PC-3 (cell line): ENCODE measurements at regions not wholly inside any gene's neighbourhood (a gene's known extent, or its start where the extent isn't known, plus 50 kb on each side); places are given as distances from the start of the nearest gene placed in this dataset.

Source experiments
- ATAC-seq: fragments of 200-7000 bp; cut with Tn5 transposase; 2 replicates; pipeline ENCODE4 v1.9.1; 2020; ENCODE audit warnings: mild to moderate bottlenecking, moderate library complexity
- BruUV-seq: library from RNA; stranded (reverse); fragments of 400-500 nt; replicated peaks from 2 replicates; lab custom pipeline; 2021; lab: Mats Ljungman, UMichigan
- CTCF ChIA-PET: fragments of 300-600 bp; sonication (Branson Sonifier 250); formaldehyde crosslinking; loops from one replicate; lab custom pipeline; 2022; ENCODE audit warnings: antibody characterized with exemption; lab: Charles Lee
- POLR2A ChIA-PET: fragments of 300-600 bp; sonication (Branson Sonifier 250); formaldehyde crosslinking; loops from one replicate; lab custom pipeline; 2022; ENCODE audit warnings: antibody characterized with exemption; ENCODE audit not compliant: unreplicated experiment; lab: Charles Lee
- DNase-seq: peaks from one replicate; pipeline ENCODE4 v3.0.0-alpha.2; 2015
- H2AFZ ChIP-seq: fragments of 300-600 bp; sonication (generic); 2 replicates; pipeline ENCODE4 v1.6.0; 2016; ENCODE audit warnings: antibody characterized with exemption, low read length
- H3F3A ChIP-seq: fragments of 300-600 bp; sonication (generic); one replicate; pipeline ENCODE4 v1.6.0; 2017; ENCODE audit warnings: antibody characterized with exemption, low read length, control low read depth, mild to moderate bottlenecking; ENCODE audit not compliant: unreplicated experiment
- H3K27ac ChIP-seq: fragments of 300-600 bp; sonication (generic); 2 replicates; pipeline ENCODE4 v1.5.1; 2016; ENCODE audit warnings: mild to moderate bottlenecking, low read length
- H3K27me3 ChIP-seq: fragments of 300-600 bp; sonication (generic); 2 replicates; pipeline ENCODE4 v1.6.1; 2016; ENCODE audit warnings: low read length, mixed read lengths
- H3K36me3 ChIP-seq: fragments of 300-600 bp; sonication (generic); 2 replicates; pipeline ENCODE4 v1.6.1; 2016; ENCODE audit warnings: low read depth, mixed run types, low read length, mixed read lengths
- H3K4me1 ChIP-seq: fragments of 300-600 bp; sonication (generic); 2 replicates; pipeline ENCODE4 v1.5.1; 2016; ENCODE audit warnings: low read length; ENCODE audit not compliant: insufficient read depth
- H3K4me2 ChIP-seq: fragments of 300-600 bp; sonication (generic); 2 replicates; pipeline ENCODE4 v1.6.0; 2016; ENCODE audit warnings: low read length
- H3K4me3 ChIP-seq: fragments of 300-600 bp; sonication (generic); 2 replicates; pipeline ENCODE4 v1.5.1; 2016; ENCODE audit warnings: mild to moderate bottlenecking, low read length, mixed read lengths
- H3K79me2 ChIP-seq: fragments of 300-600 bp; sonication (generic); 2 replicates; pipeline ENCODE4 v1.6.1; 2017; ENCODE audit warnings: low read length, mixed read lengths
- H3K9ac ChIP-seq: fragments of 300-600 bp; sonication (generic); 2 replicates; pipeline ENCODE4 v1.6.0; 2016; ENCODE audit warnings: mild to moderate bottlenecking, low read length
- H3K9me2 ChIP-seq: fragments of 300-600 bp; sonication (generic); replicated peaks from 2 replicates; pipeline ENCODE4 v1.6.1; 2016; ENCODE audit warnings: mixed run types, low read length, mixed read lengths
- H3K9me3 ChIP-seq: fragments of 300-600 bp; sonication (generic); 2 replicates; pipeline ENCODE4 v1.6.1; 2016; ENCODE audit warnings: low read length, mixed read lengths
- H4K20me1 ChIP-seq: fragments of 300-600 bp; sonication (generic); 2 replicates; pipeline ENCODE4 v1.6.1; 2016; ENCODE audit warnings: low read length, mixed read lengths
- CTCF ChIP-seq: fragments of 300-600 bp; sonication (generic); conservative IDR thresholded peaks from 2 replicates; pipeline ENCODE4 v1.5.1; 2017; ENCODE audit warnings: antibody characterized with exemption, low read depth, mild to moderate bottlenecking, low read length
- EZH2 ChIP-seq: fragments of 300-600 bp; sonication (generic); IDR thresholded peaks from one replicate; pipeline ENCODE4 v1.6.1; 2017; ENCODE audit warnings: antibody characterized with exemption, mild to moderate bottlenecking, low read length; ENCODE audit not compliant: unreplicated experiment
- EZH2phosphoT487 ChIP-seq: fragments of 300-600 bp; sonication (generic); IDR thresholded peaks from 2 replicates; pipeline ENCODE4 v1.6.1; 2018; ENCODE audit warnings: mild to moderate bottlenecking, antibody characterized with exemption, low read length, borderline replicate concordance
- intact Hi-C: fragments of 100-400 bp; cut with micrococcal nuclease; formaldehyde crosslinking; loops from 2 replicates; pipeline ENCODE4 v1.9.0; 2023

GRCh38 chr6:151740820-151741219 lies 66.7 kb upstream of the ESR1 start:
- no peaks in the 10 kb centered on the region for H3K9me2 ChIP-seq
- no peaks in the 10 kb centered on the region for H3K27me3 ChIP-seq
- no peak overlapping the region for H3K4me3 ChIP-seq
- no peak overlapping the region for H2AFZ ChIP-seq
- ChIA-PET CTCF (no interaction called here), POLR2A (no interaction called here)
- H3K36me3 ChIP-seq, result no peaks in the 10 kb centered on the region
- H3F3A ChIP-seq, result no peaks in the 10 kb centered on the region
- no peak for ATAC-seq
- TF ChIP-seq CTCF, result no peak
- TF ChIP-seq EZH2phosphoT487, result no peak
- no peak for TF ChIP-seq EZH2
- no peaks in the 10 kb centered on the region for H3K4me1 ChIP-seq
- BruUV-seq, result no TSS peak
- H3K9me3 ChIP-seq, result no peaks in the 10 kb centered on the region
- no peak for DNase-seq
- H4K20me1 ChIP-seq, result no peaks in the 10 kb centered on the region
- H3K9ac ChIP-seq, result no peak overlapping the region
- no peak overlapping the region for H3K27ac ChIP-seq
- no peaks in the 10 kb centered on the region for H3K79me2 ChIP-seq
- intact Hi-C loops, result no loop called here
- H3K4me2 ChIP-seq, result no peak overlapping the region

- H3K4me1 ChIP-seq, result peaks cover 9% of the 10 kb centered on the region; the same call in 1 of the 2 replicates
- ChIA-PET POLR2A (no interaction called here), CTCF (no interaction called here)
These were observed 59.6 kb upstream of the ESR1 start for GRCh38 chr6:151747896-151748295.

More at GRCh38 chr6:151747896-151748295, 59.6 kb upstream of the ESR1 start:
- DNase-seq (no peak), ATAC-seq (no peak)
- Histone ChIP-seq H3K4me3 (no peak overlapping the region), H3K9me3 (no peaks in the 10 kb centered on the region), H3K9me2 (no peaks in the 10 kb centered on the region), H2AFZ (no peak overlapping the region), H3K36me3 (no peaks in the 10 kb centered on the region), H3K4me2 (no peak overlapping the region), H3K27ac (no peak overlapping the region), H3K9ac (no peak overlapping the region), H3F3A (no peaks in the 10 kb centered on the region), H3K79me2 (no peaks in the 10 kb centered on the region), H3K27me3 (no peaks in the 10 kb centered on the region), H4K20me1 (no peaks in the 10 kb centered on the region)
- BruUV-seq, result no TSS peak
- intact Hi-C loops, result no loop called here
- TF ChIP-seq EZH2phosphoT487, result no peak
- TF ChIP-seq EZH2, result no peak
- no peak for TF ChIP-seq CTCF
